ENCODE measurements at regions not wholly inside any gene's neighbourhood (a gene's known extent, or its start where the extent isn't known, plus 50 kb on each side); places are given as distances from the start of the nearest gene placed in this dataset.

- Histone ChIP-seq H3K4me1 (ENCODE audit: control insufficient read depth in 1 of 2, insufficient read depth in 2 of 2, low read depth in 1 of 2, low read length in 1 of 2) (no peaks in the 10 kb centered on the region), H3K27me3 (ENCODE audit: insufficient read depth) (no peaks in the 10 kb centered on the region; the same call in 1 of the 2 replicates), H3K9ac (no peak overlapping the region), H3K4me3 (ENCODE audit: low read depth in 2 of 2, low read length in 1 of 2) (no peak overlapping the region), H3K79me2 (ENCODE audit: insufficient read depth) (no peaks in the 10 kb centered on the region), H3F3A (replicated peaks; ENCODE audit: insufficient read depth) (no peaks in the 10 kb centered on the region), H3K36me3 (replicated peaks in 1 of 2; ENCODE audit: control insufficient read depth in 1 of 2, insufficient read depth in 2 of 2, low read length in 1 of 2) (no peaks in the 10 kb centered on the region), H3K4me2 (no peak overlapping the region), H3K9me3 (no peaks in the 10 kb centered on the region), H4K20me1 (ENCODE audit: insufficient read depth) (no peaks in the 10 kb centered on the region), H3K9me2 (no peaks in the 10 kb centered on the region), H3K27ac (ENCODE audit: low read depth in 2 of 2, low read length in 1 of 2) (no peak overlapping the region), H2AFZ (ENCODE audit: low read depth) (no peak overlapping the region)
- ChIA-PET POLR2A (no interaction called here), CTCF (interaction anchor here (1.4 kb wide), 1 partner anchor 235 kb away, joined by 5 read pairs; no protein-coding TSS in a partner anchor)
- TF ChIP-seq POLR2AphosphoS5 (IDR thresholded peaks at IDR 0.05; ENCODE audit: low read depth, low read length) (no peak), SIN3A (IDR thresholded peaks at IDR 0.05; ENCODE audit: borderline replicate concordance, low read depth, low read length) (no peak), RCOR1 (IDR thresholded peaks at IDR 0.05; ENCODE audit: low read length) (no peak), FOXJ3 (CRISPR knock-in tag; IDR thresholded peaks at IDR 0.05) (no peak), JUND (IDR thresholded peaks at IDR 0.05) (no peak), RAD21 (IDR thresholded peaks at IDR 0.05; ENCODE audit: low read length) (no peak), EZH2phosphoT487 (IDR thresholded peaks at IDR 0.05; ENCODE audit: borderline replicate concordance, low read depth) (no peak), TCF12 (IDR thresholded peaks at IDR 0.05) (no peak), EP300 (IDR thresholded peaks at IDR 0.05; ENCODE audit: borderline replicate concordance in 1 of 2, low read depth in 1 of 2, low read length in 1 of 2) (no peak), MEF2A (IDR thresholded peaks at IDR 0.05; ENCODE audit: borderline replicate concordance, low read depth) (no peak), PBX3 (IDR thresholded peaks at IDR 0.05) (no peak), NRF1 (IDR thresholded peaks at IDR 0.05; ENCODE audit: low read depth, low read length) (no peak), CHD2 (IDR thresholded peaks at IDR 0.05; ENCODE audit: low read length, partially characterized antibody) (no peak), RXRA (IDR thresholded peaks at IDR 0.05; ENCODE audit: borderline replicate concordance, low read depth) (no peak), FOSL2 (IDR thresholded peaks at IDR 0.05; ENCODE audit: borderline replicate concordance, low read depth) (no peak), FOXM1 (IDR thresholded peaks at IDR 0.05; ENCODE audit: low read depth) (no peak), MXI1 (IDR thresholded peaks at IDR 0.05; ENCODE audit: low read depth, low read length) (no peak)
- TF ChIP-seq, protein P1, sequence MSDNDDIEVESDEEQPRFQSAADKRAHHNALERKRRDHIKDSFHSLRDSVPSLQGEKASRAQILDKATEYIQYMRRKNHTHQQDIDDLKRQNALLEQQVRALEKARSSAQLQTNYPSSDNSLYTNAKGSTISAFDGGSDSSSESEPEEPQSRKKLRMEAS (IDR thresholded peaks at IDR 0.05; ENCODE audit: low read depth) = no peak
- WGBS (ENCODE audit: low lambda C conversion rate) = 32% methylated on average over 3 of the region's 3 CpGs
- no peak for DNase-seq
Observed at GRCh38 chr15:57835119-57835518, 128.6 kb downstream of the POLR2M start.

DNA sequence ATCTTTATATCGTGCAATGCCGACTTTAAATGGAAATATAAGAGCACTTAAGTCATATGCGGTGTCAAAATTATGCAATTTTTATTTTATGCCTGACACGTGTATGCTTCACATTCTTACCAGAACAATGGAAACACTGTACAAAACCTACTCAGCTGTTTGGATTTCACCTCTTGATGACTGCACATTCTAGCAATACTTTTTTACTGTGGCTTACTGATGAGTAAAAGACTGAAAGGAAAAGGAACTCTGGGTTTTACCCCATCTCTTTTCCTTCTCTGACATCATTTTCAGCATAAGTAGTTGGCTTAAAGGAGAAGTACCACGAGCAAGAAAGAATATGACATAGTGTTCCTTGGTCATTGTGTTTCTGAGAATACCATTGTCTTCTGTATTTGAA, 142.8 kb downstream of the POLR2M start:
- Histone ChIP-seq H3K4me1 (ENCODE audit: control insufficient read depth in 1 of 2, insufficient read depth in 2 of 2, low read depth in 1 of 2, low read length in 1 of 2) (no peaks in the 10 kb centered on the region; a peak in 1 of 4 replicates), H3K79me2 (ENCODE audit: insufficient read depth) (no peaks in the 10 kb centered on the region), H3K4me2 (no peak overlapping the region), H3K27ac (ENCODE audit: low read depth in 2 of 2, low read length in 1 of 2) (no peak overlapping the region), H3K36me3 (replicated peaks in 1 of 2; ENCODE audit: control insufficient read depth in 1 of 2, insufficient read depth in 2 of 2, low read length in 1 of 2) (no peaks in the 10 kb centered on the region), H3K9ac (no peak overlapping the region), H3F3A (replicated peaks; ENCODE audit: insufficient read depth) (no peaks in the 10 kb centered on the region), H3K9me2 (no peaks in the 10 kb centered on the region), H3K4me3 (ENCODE audit: low read depth in 2 of 2, low read length in 1 of 2) (no peak overlapping the region), H4K20me1 (ENCODE audit: insufficient read depth) (no peaks in the 10 kb centered on the region), H3K9me3 (no peaks in the 10 kb centered on the region), H3K27me3 (ENCODE audit: insufficient read depth) (no peaks in the 10 kb centered on the region; the same call in 1 of the 2 replicates), H2AFZ (ENCODE audit: low read depth) (no peak overlapping the region)
- ChIA-PET CTCF (interaction anchor here (0.9 to 4.6 kb wide), 3 partner anchors 10 to 98 kb away, joined by 3 to 41 read pairs (median 8); no protein-coding TSS in a partner anchor), POLR2A (no interaction called here)
- no peak for TF ChIP-seq ELF1 (IDR thresholded peaks at IDR 0.05)
- no peak for TF ChIP-seq EZH2phosphoT487 (IDR thresholded peaks at IDR 0.05; ENCODE audit: borderline replicate concordance, low read depth)
- no peak for TF ChIP-seq EP300 (IDR thresholded peaks at IDR 0.05; ENCODE audit: borderline replicate concordance in 1 of 2, low read depth in 1 of 2, low read length in 1 of 2)
- TF ChIP-seq RAD21 (IDR thresholded peaks at IDR 0.05; ENCODE audit: low read length) = no peak
- no peak for TF ChIP-seq GABPA (IDR thresholded peaks at IDR 0.05; ENCODE audit: low read depth)
- no peak for TF ChIP-seq TAF1 (IDR thresholded peaks at IDR 0.05; ENCODE audit: borderline replicate concordance, low read depth, low read length)
- no peak for TF ChIP-seq RCOR1 (IDR thresholded peaks at IDR 0.05; ENCODE audit: low read length)
- TF ChIP-seq YY1 (IDR thresholded peaks at IDR 0.05; ENCODE audit: low read depth) = no peak
- TF ChIP-seq CTCF (IDR thresholded peaks at IDR 0.05) = no peak
- no peak for TF ChIP-seq PBX3 (IDR thresholded peaks at IDR 0.05)
- TF ChIP-seq RXRA (IDR thresholded peaks at IDR 0.05; ENCODE audit: borderline replicate concordance, low read depth) = no peak
- TF ChIP-seq NRF1 (IDR thresholded peaks at IDR 0.05; ENCODE audit: low read depth, low read length) = no peak
- no peak for TF ChIP-seq MEF2A (IDR thresholded peaks at IDR 0.05; ENCODE audit: borderline replicate concordance, low read depth)
- TF ChIP-seq RFX5 (IDR thresholded peaks at IDR 0.05; ENCODE audit: low read length) = no peak
- TF ChIP-seq TCF12 (IDR thresholded peaks at IDR 0.05) = no peak
- TF ChIP-seq, protein P2, sequence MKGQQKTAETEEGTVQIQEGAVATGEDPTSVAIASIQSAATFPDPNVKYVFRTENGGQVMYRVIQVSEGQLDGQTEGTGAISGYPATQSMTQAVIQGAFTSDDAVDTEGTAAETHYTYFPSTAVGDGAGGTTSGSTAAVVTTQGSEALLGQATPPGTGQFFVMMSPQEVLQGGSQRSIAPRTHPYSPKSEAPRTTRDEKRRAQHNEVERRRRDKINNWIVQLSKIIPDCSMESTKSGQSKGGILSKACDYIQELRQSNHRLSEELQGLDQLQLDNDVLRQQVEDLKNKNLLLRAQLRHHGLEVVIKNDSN (IDR thresholded peaks at IDR 0.05; ENCODE audit: borderline replicate concordance, low read depth) = no peak
- 52% methylated on average over 5 of the region's 5 CpGs for WGBS (ENCODE audit: low lambda C conversion rate)
- no peak for DNase-seq

Measured in SK-N-SH (cell line).